Duodenal mucosa (tissue), 2 donors: ENCODE measurements at regions not wholly inside any gene's neighbourhood (a gene's known extent, or its start where the extent isn't known, plus 50 kb on each side); places are given as distances from the start of the nearest gene placed in this dataset.
"Not testable (repeated sequence)": the region's sequence is repeated elsewhere in the genome, so short reads cannot be mapped to it uniquely, and the experiment has no call there.

ENCODE experiments used
- H3K27ac ChIP-seq: one replicate; pipeline ENCODE4 v1.7.0; 2013; ENCODE audit warnings: low read depth, low read length
- H3K27me3 ChIP-seq, 2 donors: one replicate each; pipeline ENCODE4 v1.7.0; 2013; ENCODE audit warnings: low read length in 2 of 2, control low read depth in 1 of 2; ENCODE audit not compliant: insufficient read depth in 2 of 2, control insufficient read depth in 1 of 2
- H3K36me3 ChIP-seq, 2 donors: one replicate each; pipeline ENCODE4 v1.7.0; 2013; ENCODE audit warnings: low read length in 2 of 2, control low read depth in 1 of 2; ENCODE audit not compliant: insufficient read depth in 2 of 2, control insufficient read depth in 1 of 2
- H3K4me1 ChIP-seq, 2 donors: one replicate each; pipeline ENCODE4 v1.7.0; 2013; ENCODE audit warnings: low read length in 2 of 2, control low read depth in 1 of 2; ENCODE audit not compliant: insufficient read depth in 2 of 2, control insufficient read depth in 1 of 2
- H3K4me3 ChIP-seq, 2 donors: one replicate each; pipeline ENCODE4 v1.7.0; 2013; ENCODE audit warnings: low read length in 2 of 2, low read depth in 1 of 2
- H3K9ac ChIP-seq, 2 donors: one replicate each; pipeline ENCODE4 v1.7.0; 2013; ENCODE audit warnings: low read length in 2 of 2, low read depth in 1 of 2
- H3K9me3 ChIP-seq, 2 donors: one replicate each; pipeline ENCODE4 v1.7.0; 2013; ENCODE audit warnings: low read length in 2 of 2, control low read depth in 1 of 2; ENCODE audit not compliant: control insufficient read depth in 1 of 2

DNA sequence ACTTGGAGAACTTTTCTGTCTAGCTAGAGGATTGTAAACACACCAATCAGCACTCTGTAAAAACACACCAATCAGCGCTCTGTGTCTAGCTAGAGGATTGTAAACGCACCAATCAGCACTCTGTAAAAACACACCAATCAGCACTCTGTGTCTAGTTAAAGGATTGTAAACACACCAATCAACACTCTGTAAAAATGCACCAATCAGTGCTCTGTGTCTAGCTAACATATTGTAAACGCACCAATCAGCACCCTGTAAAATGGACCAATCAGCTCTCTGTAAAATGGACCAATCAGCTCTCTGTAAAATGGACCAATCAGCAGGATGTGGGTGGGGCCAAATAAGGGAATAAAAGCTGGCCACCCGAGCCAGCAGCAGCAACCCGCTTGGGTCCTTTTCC, 91.1 kb upstream of the KRAS start:
- H3K27ac ChIP-seq, H3K4me3 ChIP-seq, H3K27me3 ChIP-seq, H3K36me3 ChIP-seq, H3K9me3 ChIP-seq, H3K4me1 ChIP-seq, H3K9ac ChIP-seq: not testable (repeated sequence)

- H3K4me1 ChIP-seq = no peaks in the 10 kb centered on the region
- no peaks in the 10 kb centered on the region for H3K9me3 ChIP-seq
- no peak overlapping the region for H3K27ac ChIP-seq
- no peaks in the 10 kb centered on the region for H3K36me3 ChIP-seq
- H3K4me3 ChIP-seq = no peak overlapping the region
- H3K9ac ChIP-seq = no peak overlapping the region
- H3K27me3 ChIP-seq = no peaks in the 10 kb centered on the region
Measured at GRCh38 chr12:25337916-25338315, 87.2 kb upstream of the KRAS start.

GRCh38 chr12:25332143-25332542, 81.4 kb upstream of the KRAS start:
- H3K9me3 ChIP-seq = no peaks in the 10 kb centered on the region
- H3K4me3 ChIP-seq = no peak overlapping the region
- no peak overlapping the region for H3K9ac ChIP-seq
- no peaks in the 10 kb centered on the region for H3K4me1 ChIP-seq
- no peak overlapping the region for H3K27ac ChIP-seq
- no peaks in the 10 kb centered on the region for H3K27me3 ChIP-seq
- no peaks in the 10 kb centered on the region for H3K36me3 ChIP-seq

DNA sequence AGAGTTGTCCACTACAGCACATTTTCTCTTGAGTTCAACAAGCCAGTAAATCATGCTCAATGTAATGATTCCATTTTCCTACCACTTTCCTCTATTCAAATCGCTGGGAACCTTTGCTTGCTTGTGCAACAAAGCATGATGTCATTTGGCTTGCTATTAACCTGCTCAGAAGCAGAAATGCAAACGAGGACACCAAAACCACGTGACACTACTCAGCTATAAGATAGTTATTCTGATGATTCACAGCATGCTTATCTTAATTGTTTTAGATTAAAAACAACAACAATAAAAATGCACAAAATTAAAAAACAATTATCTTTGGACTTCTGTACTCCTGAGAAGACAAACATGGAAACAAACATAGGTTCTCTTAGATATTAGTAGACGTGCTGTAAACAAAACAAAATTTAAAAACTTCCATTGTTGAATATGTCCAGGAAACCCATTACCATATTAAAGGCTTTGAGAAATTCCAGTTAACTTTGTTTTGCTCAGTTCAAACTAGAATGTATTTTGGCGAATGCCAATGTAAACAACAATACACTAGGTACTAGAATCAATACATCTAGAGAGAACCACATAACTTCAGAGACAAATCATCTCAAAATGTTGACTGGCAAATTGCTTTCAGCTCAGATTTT, 77.5 kb upstream of the KRAS start:
- H3K36me3 ChIP-seq = no peaks in the 10 kb centered on the region

GRCh38 chr12:25327321-25327720, 76.6 kb upstream of the KRAS start:
- Histone ChIP-seq H3K9me3 (no peaks in the 10 kb centered on the region), H3K4me3 (no peak overlapping the region), H3K27ac (no peak overlapping the region), H3K36me3 (no peaks in the 10 kb centered on the region), H3K4me1 (no peaks in the 10 kb centered on the region), H3K27me3 (no peaks in the 10 kb centered on the region), H3K9ac (no peak overlapping the region)

More for the DNA sequence above, 77.5 kb upstream of the KRAS start:
- Histone ChIP-seq H3K9ac (no peak overlapping the region), H3K9me3 (no peaks in the 10 kb centered on the region), H3K4me1 (no peaks in the 10 kb centered on the region), H3K27ac (no peak overlapping the region), H3K4me3 (no peak overlapping the region), H3K27me3 (no peaks in the 10 kb centered on the region)

- Histone ChIP-seq H3K9ac (no peak overlapping the region), H3K36me3 (no peaks in the 10 kb centered on the region), H3K9me3 (no peaks in the 10 kb centered on the region), H3K27ac (no peak overlapping the region), H3K4me3 (no peak overlapping the region), H3K27me3 (no peaks in the 10 kb centered on the region), H3K4me1 (no peaks in the 10 kb centered on the region)
Measured at GRCh38 chr12:25326326-25326725, 75.6 kb upstream of the KRAS start.

- H3K27ac ChIP-seq = no peak overlapping the region
- H3K27me3 ChIP-seq = no peaks in the 10 kb centered on the region
- no peak overlapping the region for H3K9ac ChIP-seq
- H3K4me3 ChIP-seq = no peak overlapping the region
- no peaks in the 10 kb centered on the region for H3K36me3 ChIP-seq
- no peaks in the 10 kb centered on the region for H3K4me1 ChIP-seq
- no peaks in the 10 kb centered on the region for H3K9me3 ChIP-seq
Measured at GRCh38 chr12:25324861-25325260, 74.1 kb upstream of the KRAS start.

GRCh38 chr12:25323581-25323982, 72.9 kb upstream of the KRAS start:
- Histone ChIP-seq H3K9me3 (no peaks in the 10 kb centered on the region), H3K9ac (no peak overlapping the region), H3K4me3 (no peak overlapping the region), H3K27me3 (no peaks in the 10 kb centered on the region), H3K27ac (no peak overlapping the region), H3K36me3 (no peaks in the 10 kb centered on the region), H3K4me1 (no peaks in the 10 kb centered on the region)

DNA sequence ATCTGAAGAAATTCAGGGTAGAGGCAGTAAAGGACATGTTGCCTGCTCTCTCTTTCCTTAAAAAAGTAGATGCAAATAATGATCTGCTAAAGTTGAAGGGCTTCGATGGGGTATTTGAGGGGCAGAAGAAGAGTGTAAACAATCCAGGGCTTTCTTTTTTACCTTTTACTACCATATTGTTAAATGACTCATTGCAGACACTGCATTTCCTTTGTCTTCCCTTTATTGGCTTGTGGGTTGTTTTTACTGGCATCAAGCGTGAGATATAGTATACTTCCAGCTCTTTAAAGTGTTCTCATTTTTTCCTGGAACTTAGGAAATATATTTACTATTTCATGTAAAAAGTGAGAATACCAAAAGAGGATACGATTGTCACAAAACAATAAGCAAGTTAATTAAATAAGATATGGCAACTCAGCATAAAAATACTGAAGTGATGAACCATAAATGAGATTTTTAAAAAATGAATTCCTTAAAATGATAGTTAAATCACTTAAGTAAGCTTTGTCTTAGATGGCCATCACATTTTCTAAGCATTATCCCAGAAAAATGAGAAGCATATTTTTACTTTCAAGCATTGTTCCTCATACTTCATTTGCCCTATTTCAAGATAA, 72.3 kb upstream of the KRAS start:
- no peaks in the 10 kb centered on the region for H3K36me3 ChIP-seq
- no peaks in the 10 kb centered on the region for H3K4me1 ChIP-seq
- no peak overlapping the region for H3K9ac ChIP-seq
- H3K27me3 ChIP-seq = no peaks in the 10 kb centered on the region
- no peaks in the 10 kb centered on the region for H3K9me3 ChIP-seq
- no peak overlapping the region for H3K4me3 ChIP-seq
- no peak overlapping the region for H3K27ac ChIP-seq

- Histone ChIP-seq H3K4me3 (no peak overlapping the region), H3K9ac (no peak overlapping the region), H3K4me1 (no peaks in the 10 kb centered on the region), H3K27ac (no peak overlapping the region), H3K9me3 (no peaks in the 10 kb centered on the region), H3K27me3 (no peaks in the 10 kb centered on the region), H3K36me3 (no peaks in the 10 kb centered on the region)
Measured at GRCh38 chr12:25322351-25322750, 71.6 kb upstream of the KRAS start.
